ENCODE measurements at regions not wholly inside any gene's neighbourhood (a gene's known extent, or its start where the extent isn't known, plus 50 kb on each side); places are given as distances from the start of the nearest gene placed in this dataset.

GRCh38 chr9:18149471-18150011 lies 324.4 kb upstream of the ADAMTSL1 start:
- Histone ChIP-seq H3F3A (ENCODE audit: low read length, unreplicated experiment) (no peaks in the 10 kb centered on the region), H3K4me1 (ENCODE audit: insufficient read depth, low read length) (no peaks in the 10 kb centered on the region), H3K4me3 (ENCODE audit: low read length) (no peak overlapping the region), H3K9ac (ENCODE audit: low read length) (no peak overlapping the region), H4K20me1 (ENCODE audit: low read length) (no peaks in the 10 kb centered on the region), H3K9me3 (ENCODE audit: low read length) (no peaks in the 10 kb centered on the region), H3K27me3 (ENCODE audit: low read length) (peaks cover 13% of the 10 kb centered on the region), H3K27ac (ENCODE audit: low read length) (no peak overlapping the region), H3K79me2 (ENCODE audit: low read length) (no peaks in the 10 kb centered on the region), H3K9me2 (replicated peaks; ENCODE audit: low read length) (no peaks in the 10 kb centered on the region), H2AFZ (ENCODE audit: low read length) (no peak overlapping the region), H3K36me3 (ENCODE audit: low read depth, low read length) (no peaks in the 10 kb centered on the region), H3K4me2 (ENCODE audit: low read length) (no peak overlapping the region)
- DNase-seq = peak; percentile 21
- peak; percentile 45 for ATAC-seq
- peak; percentile 43; the same call in 1 of the 2 replicates for TF ChIP-seq CTCF (conservative IDR thresholded peaks at IDR 0.05; ENCODE audit: low read depth, low read length)
- TF ChIP-seq EZH2phosphoT487 (IDR thresholded peaks at IDR 0.05; ENCODE audit: borderline replicate concordance, low read length) = no peak
- intact Hi-C loops (cut with micrococcal nuclease) = loop anchor here (1.0 to 10.0 kb wide), 4 partner anchors 59 to 875 kb away; no protein-coding TSS in a partner anchor
- CTCF ChIA-PET = no interaction called here
- BruUV-seq (replicated peaks) = no TSS peak
- POLR2A ChIA-PET (ENCODE audit: unreplicated experiment) = no interaction called here

GRCh38 chr9:18154661-18155060 lies 319.3 kb upstream of the ADAMTSL1 start:
- BruUV-seq (replicated peaks) = no TSS peak
- Histone ChIP-seq H3K27ac (ENCODE audit: low read length) (no peak overlapping the region), H3K9me3 (ENCODE audit: low read length) (no peaks in the 10 kb centered on the region), H3F3A (ENCODE audit: low read length, unreplicated experiment) (no peaks in the 10 kb centered on the region), H3K4me3 (ENCODE audit: low read length) (no peak overlapping the region), H2AFZ (ENCODE audit: low read length) (no peak overlapping the region), H4K20me1 (ENCODE audit: low read length) (no peaks in the 10 kb centered on the region), H3K9me2 (replicated peaks; ENCODE audit: low read length) (no peaks in the 10 kb centered on the region), H3K4me1 (ENCODE audit: insufficient read depth, low read length) (no peaks in the 10 kb centered on the region), H3K4me2 (ENCODE audit: low read length) (no peak overlapping the region), H3K9ac (ENCODE audit: low read length) (no peak overlapping the region), H3K79me2 (ENCODE audit: low read length) (no peaks in the 10 kb centered on the region), H3K36me3 (ENCODE audit: low read depth, low read length) (no peaks in the 10 kb centered on the region), H3K27me3 (ENCODE audit: low read length) (no peaks in the 10 kb centered on the region)
- no peak for ATAC-seq
- intact Hi-C loops (cut with micrococcal nuclease) = no loop called here
- DNase-seq = no peak
- TF ChIP-seq CTCF (conservative IDR thresholded peaks at IDR 0.05; ENCODE audit: low read depth, low read length) = no peak
- no peak for TF ChIP-seq EZH2 (IDR thresholded peaks at IDR 0.05; ENCODE audit: low read length, unreplicated experiment)
- CTCF ChIA-PET = no interaction called here
- POLR2A ChIA-PET (ENCODE audit: unreplicated experiment) = no interaction called here

- TF ChIP-seq EZH2phosphoT487 (IDR thresholded peaks at IDR 0.05; ENCODE audit: borderline replicate concordance, low read length) = no peak
- no peak for TF ChIP-seq EZH2 (IDR thresholded peaks at IDR 0.05; ENCODE audit: low read length, unreplicated experiment)
- TF ChIP-seq CTCF (conservative IDR thresholded peaks at IDR 0.05; ENCODE audit: low read depth, low read length) = no peak
- Histone ChIP-seq H3K4me3 (ENCODE audit: low read length) (no peak overlapping the region), H3K9me3 (ENCODE audit: low read length) (no peaks in the 10 kb centered on the region), H3K79me2 (ENCODE audit: low read length) (no peaks in the 10 kb centered on the region), H3K36me3 (ENCODE audit: low read depth, low read length) (no peaks in the 10 kb centered on the region), H2AFZ (ENCODE audit: low read length) (no peak overlapping the region), H3K9me2 (replicated peaks; ENCODE audit: low read length) (no peaks in the 10 kb centered on the region), H3K4me1 (ENCODE audit: insufficient read depth, low read length) (no peaks in the 10 kb centered on the region), H3K9ac (ENCODE audit: low read length) (no peak overlapping the region), H3K4me2 (ENCODE audit: low read length) (no peak overlapping the region), H3K27ac (ENCODE audit: low read length) (no peak overlapping the region), H4K20me1 (ENCODE audit: low read length) (no peaks in the 10 kb centered on the region), H3F3A (ENCODE audit: low read length, unreplicated experiment) (no peaks in the 10 kb centered on the region), H3K27me3 (ENCODE audit: low read length) (no peaks in the 10 kb centered on the region)
- no TSS peak for BruUV-seq (replicated peaks)
- POLR2A ChIA-PET (ENCODE audit: unreplicated experiment) = no interaction called here
- ATAC-seq = no peak
- intact Hi-C loops (cut with micrococcal nuclease) = no loop called here
- DNase-seq = no peak
- CTCF ChIA-PET = no interaction called here
Measured at GRCh38 chr9:18159254-18159653, 314.7 kb upstream of the ADAMTSL1 start.
